HG03045 (cell line): ENCODE measurements at regions not wholly inside any gene's neighbourhood (a gene's known extent, or its start where the extent isn't known, plus 50 kb on each side); places are given as distances from the start of the nearest gene placed in this dataset.

ENCODE experiments used
- ATAC-seq: cut with Tn5 transposase; IDR thresholded peaks from one replicate; pipeline ENCODE4 v1.9.1; 2021; ENCODE audit warnings: mild to moderate bottlenecking, moderate library complexity; ENCODE audit not compliant: unreplicated experiment

DNA sequence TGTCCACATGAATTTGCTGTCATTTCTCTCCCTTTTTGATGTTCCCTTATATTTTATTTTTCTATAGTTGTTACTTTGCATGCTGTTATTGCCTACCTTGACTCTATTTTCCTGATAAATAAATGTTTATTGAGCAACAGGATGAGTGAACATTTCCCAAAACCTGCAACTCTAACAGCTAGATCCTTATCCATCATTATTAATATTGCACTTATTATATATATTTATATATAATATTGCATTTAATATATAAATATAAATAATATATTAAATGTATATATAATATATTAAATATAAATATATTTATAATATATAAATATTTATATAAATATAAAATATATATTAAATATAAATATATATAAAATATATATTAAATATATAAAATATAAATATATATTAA, 436.1 kb upstream of the MMADHC start:
- ATAC-seq, result no peak

DNA sequence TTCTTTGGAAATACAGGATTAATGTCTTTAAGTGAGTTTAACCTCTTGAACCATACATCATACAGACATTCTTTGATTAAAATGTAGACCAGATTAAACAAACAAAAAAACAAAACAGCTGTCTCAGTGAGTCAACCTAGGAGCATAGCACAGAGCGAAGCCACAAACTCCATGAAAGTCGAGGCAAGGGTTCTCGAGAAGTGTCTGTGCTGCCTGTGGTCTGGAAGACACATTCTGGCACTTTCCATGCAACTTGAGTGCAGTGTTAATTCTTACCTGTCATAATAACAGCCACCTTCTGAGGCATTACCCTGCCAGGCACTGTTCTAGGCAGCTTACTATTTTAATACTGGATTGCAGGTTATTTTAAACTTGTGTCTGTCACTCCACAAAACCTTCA, 435.5 kb upstream of the MMADHC start:
- ATAC-seq, result no peak

DNA sequence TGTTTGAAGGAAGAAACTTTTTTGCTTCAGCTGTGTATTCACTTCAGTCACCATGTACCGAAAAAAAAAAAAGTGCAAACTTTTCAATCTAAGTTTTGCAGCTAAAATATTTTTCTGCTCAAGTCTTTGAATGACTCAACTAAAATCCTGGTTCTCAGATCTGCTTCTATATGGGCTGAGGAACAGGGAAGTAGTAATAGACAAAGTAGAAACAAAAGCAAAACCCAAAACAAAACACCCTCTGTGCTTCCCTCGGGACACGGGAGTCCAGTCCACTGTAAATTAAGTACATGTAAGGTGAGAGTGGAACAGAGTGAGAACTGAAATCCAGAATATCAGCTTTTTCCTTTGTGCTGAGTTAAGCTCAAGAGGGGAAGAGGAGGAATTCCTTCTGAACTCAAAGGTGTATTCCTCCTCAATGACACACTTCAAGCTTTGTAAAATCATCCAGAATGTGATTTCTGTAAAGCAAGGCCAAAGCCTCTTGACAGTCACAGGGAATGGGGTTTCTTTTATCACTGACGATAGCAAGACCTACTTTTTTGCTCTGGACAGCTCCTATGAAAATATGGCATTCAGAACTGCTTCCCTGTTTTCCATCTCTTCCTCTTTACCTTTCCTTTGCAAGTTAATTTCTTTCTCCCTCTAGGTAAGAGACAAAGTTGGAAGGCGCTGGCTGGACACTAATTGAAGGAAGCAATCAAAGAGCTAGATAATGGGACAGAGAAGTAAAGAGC, 433.5 kb upstream of the MMADHC start:
- ATAC-seq, result no peak

GRCh38 chr2:150020221-150020620, 432.6 kb upstream of the MMADHC start:
- ATAC-seq, result no peak

GRCh38 chr2:150019063-150019462, 431.5 kb upstream of the MMADHC start:
- ATAC-seq, result no peak

- ATAC-seq, result no peak
Observed at GRCh38 chr2:150012986-150013385, 425.4 kb upstream of the MMADHC start.

DNA sequence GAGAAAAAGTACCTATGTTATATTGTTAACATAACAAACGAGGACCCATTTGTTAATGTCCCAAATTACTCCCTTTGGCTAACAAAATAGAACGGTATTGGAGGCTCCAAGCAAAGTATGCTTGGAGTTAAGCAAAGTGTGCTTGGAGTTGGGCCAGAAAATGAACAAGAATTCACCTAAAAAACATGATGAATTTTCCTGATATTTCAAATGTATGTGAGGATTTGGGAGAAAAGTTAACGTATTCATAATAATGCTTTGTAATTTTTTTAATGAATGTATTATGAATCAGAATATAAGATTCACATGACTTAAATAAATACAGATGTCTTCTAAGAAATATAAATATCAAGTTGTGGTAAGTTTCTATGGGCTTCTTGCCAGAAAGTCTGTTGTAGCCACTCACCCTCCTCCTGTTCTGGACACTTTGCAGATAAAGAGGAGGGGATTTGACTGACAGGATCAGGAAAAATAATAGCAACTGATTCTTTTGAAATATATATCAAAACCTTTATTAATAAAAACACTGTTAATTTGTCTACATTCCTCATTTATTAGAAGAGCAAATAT, 423.7 kb upstream of the MMADHC start:
- ATAC-seq, result no peak

- ATAC-seq, result no peak
Observed at GRCh38 chr2:150008901-150009300, 421.3 kb upstream of the MMADHC start.

DNA sequence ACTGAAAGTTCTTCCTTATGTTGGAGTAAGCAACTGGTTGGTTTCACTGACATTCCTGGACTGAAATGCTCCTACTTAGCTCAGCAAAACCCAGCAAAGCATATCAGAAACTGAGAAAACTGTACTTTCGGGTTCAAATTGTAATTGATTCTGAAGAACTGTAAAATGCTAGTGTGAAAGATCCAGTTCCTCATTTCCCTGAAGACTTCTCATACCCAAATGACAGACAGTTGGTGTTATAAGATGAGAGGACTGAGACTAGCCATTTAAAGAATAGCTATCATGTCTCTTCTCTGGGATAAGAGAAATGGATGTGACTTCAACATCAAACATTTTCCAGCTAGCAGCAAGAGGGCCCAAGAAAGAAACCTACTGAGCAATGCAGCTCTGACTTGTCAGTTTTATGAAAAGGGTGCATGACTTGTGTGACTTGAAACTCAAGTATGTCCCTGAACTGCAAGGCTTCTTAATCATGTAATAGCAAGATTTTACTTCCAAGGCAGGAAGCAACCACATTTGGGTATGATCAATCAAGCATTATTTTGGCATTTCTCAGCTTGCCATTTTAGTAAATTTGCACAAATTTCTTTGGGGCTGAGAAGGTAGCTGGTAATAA, 420.3 kb upstream of the MMADHC start:
- no peak for ATAC-seq

DNA sequence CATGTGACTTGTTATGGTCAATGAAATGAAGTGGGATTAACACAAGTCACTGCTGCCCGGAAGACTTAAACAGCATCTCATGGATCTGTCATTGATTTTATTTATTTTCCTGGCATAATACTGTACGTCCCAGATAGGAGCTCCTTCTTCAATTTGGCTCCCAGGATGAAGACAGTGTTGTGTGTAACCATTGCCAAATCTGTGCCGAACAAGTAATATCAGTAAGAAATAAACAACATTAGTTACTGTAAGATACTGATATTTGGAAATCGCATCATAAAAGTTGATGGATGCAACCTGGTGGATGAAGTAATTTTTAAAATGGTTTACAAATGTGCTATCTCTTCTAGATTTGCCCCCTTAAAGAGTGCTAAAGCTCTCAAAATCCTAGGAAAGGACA, 419.0 kb upstream of the MMADHC start:
- ATAC-seq, result no peak

DNA sequence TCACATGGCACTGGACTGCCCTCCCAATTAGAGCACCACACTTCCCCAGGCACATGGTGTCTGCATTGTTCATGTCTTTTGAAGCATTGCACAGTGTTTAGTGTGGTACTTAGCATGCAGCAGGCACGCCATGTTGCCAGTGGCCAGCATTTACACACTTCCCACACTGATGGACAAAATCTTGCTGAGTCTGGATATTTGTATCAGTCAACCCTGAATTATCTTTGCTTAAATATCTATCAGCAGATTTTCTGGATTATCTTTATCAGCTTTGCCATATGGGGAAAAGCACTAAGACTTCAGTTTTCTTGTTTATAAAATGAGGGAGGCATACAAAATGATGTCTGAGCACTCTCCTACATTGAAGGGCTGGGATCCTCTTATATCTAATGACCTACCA, 416.0 kb upstream of the MMADHC start:
- ATAC-seq, result no peak

- no peak for ATAC-seq
Observed at GRCh38 chr2:150001788-150002187, 414.2 kb upstream of the MMADHC start.

GRCh38 chr2:149996901-149997300, 409.3 kb upstream of the MMADHC start:
- no peak for ATAC-seq

GRCh38 chr2:149994057-149994728, 406.6 kb upstream of the MMADHC start:
- no peak for ATAC-seq

- no peak for ATAC-seq
Observed at GRCh38 chr2:149993316-149993715, 405.7 kb upstream of the MMADHC start.

- no peak for ATAC-seq
Observed at GRCh38 chr2:149991576-149991975, 404.0 kb upstream of the MMADHC start.

DNA sequence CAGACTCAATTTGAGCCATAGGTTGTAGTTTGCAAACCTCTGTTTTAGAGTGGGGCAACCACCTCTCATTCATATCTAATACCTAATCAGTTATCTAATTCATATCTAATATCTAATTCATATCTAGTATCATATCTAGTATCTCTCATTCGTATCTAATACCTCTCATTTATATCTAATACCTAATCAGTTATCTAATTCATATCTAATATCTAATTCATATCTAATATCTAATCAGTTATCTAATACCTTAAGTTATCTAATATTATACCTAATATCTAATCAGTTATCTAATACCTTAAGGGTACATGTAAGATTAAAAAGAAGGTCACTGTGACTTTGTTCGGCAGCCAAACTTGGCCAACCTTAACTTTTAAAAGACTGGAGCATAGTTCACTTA, 403.4 kb upstream of the MMADHC start:
- no peak for ATAC-seq

DNA sequence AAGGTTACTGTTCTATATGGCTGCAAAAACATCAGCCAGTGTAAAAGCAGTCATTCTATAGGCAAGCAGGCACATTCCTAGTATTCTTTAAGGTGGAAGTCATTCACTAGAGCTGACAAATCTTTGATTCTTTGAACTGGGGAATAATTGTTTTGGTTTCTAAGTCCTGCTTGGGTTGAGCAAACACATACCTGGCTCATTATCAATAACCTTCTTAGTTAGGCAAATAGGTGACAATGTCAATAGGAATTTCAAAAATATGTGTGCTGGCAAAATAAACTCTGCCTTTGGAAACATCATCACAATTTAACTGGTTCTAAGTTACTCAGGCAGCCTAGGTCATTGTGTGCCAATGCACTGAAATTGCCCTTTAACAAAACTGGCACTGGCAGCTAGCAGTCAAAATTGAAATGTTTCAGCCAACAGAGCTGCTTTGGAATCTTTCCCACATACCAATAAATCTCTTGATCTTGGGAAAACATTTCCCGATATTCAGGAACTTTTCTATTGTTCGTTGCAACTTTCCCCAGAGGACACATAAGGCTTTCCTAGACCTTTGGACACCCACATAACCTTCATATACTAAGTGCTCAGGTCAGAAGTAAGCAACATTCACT, 402.0 kb upstream of the MMADHC start:
- ATAC-seq, result no peak

GRCh38 chr2:149988361-149988760, 400.8 kb upstream of the MMADHC start:
- no peak for ATAC-seq

GRCh38 chr2:149986861-149987260, 399.3 kb upstream of the MMADHC start:
- ATAC-seq, result no peak

GRCh38 chr2:149984311-149984710, 396.7 kb upstream of the MMADHC start:
- no peak for ATAC-seq
